ENCODE measurements at regions not wholly inside any gene's neighbourhood (a gene's known extent, or its start where the extent isn't known, plus 50 kb on each side); places are given as distances from the start of the nearest gene placed in this dataset.

GRCh38 chr10:70960783-70961570 lies 72.6 kb upstream of the PCBD1 start:
- H3K4me3 ChIP-seq (ENCODE audit: low read length), result no peak overlapping the region
- DNase-seq (ENCODE audit: low read depth), result no peak
- TF ChIP-seq CTCF (conservative IDR thresholded peaks at IDR 0.05; ENCODE audit: low read length), result no peak

DNA sequence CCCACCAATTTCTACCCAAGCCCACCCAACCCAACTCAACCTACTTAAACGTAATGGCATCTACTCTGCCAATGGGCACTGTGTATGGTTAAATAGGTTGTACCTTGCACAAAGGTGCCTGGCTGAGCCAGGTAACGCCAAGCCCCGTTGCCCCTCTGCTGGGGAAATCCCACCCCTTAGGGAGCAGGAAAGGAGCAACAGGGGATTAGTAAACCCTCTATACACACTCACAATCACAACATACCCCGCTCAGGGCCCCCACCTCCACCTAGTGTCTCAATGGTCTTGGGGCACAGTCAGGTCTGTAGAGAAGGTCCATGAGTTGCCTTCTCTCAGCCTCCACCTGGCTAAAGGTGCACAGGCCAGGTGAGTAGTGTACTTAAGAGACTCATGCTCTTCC lies 74.3 kb upstream of the PCBD1 start:
- H3K4me3 ChIP-seq (ENCODE audit: low read length), result no peak overlapping the region
- TF ChIP-seq CTCF (conservative IDR thresholded peaks at IDR 0.05; ENCODE audit: low read length), result no peak
- DNase-seq (ENCODE audit: low read depth), result no peak

DNA sequence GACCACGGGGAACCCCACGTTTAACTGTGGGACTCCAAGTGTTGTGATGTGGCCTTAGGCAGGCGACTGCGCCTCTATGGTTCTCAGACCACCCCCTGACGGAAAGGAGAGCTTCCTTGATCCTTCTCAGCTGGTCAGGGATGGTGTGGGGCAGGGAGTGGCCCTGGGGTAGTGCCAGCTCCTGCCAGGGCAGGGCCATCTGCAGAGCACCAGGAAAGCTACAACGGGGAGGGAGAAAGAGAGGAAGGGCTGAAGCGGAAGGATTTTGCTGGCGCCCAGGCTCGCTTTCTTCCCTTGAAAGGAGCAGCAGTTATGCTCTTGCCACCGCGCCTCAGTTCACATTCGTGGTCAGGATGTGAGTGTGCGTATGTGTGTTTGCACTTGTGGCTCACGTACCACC lies 74.9 kb upstream of the PCBD1 start:
- H3K4me3 ChIP-seq (ENCODE audit: low read length), result no peak overlapping the region
- no peak for TF ChIP-seq CTCF (conservative IDR thresholded peaks at IDR 0.05; ENCODE audit: low read length)
- no peak for DNase-seq (ENCODE audit: low read depth)

DNA sequence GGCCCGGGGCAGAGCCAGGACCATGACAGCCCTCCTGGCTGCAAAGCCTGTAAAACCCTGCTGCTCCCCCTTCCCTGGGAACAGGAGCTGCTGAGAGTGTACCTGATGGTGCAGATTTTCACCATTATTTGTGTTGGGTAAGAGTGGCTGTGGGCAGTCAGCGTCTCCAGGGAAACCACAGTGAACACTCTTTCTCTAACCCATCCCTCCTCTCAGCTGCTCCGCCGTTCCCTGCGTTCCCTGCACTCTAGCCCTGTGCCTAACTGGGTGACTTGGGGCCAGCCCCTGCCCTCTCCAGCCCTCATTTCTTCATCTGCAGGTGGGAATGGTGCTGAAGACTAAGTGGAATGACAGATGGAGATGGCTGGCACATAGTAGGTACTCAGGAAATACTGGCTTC lies 75.9 kb upstream of the PCBD1 start:
- DNase-seq (ENCODE audit: low read depth), result no peak
- H3K4me3 ChIP-seq (ENCODE audit: low read length), result no peak overlapping the region
- no peak for TF ChIP-seq CTCF (conservative IDR thresholded peaks at IDR 0.05; ENCODE audit: low read length)

DNA sequence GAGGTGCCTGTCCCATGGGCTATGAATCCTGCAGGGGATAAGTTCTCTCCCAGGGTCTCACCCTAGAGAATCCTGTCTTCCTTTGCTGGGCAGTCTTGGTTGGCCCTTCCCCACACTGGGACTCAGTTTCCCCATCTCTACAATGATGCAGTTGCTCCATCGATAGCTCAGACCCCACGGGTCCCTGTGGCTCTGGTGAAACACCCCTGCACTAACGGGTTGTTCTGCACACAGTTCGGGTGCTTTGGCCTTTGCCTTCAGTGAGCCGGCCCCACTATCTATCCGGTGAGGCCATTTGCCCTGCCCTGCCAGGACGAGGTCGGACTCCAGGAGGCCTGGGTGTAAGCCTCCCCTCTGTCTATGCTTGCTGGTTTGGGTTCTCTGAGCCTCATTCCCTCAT lies 76.5 kb upstream of the PCBD1 start:
- TF ChIP-seq CTCF (conservative IDR thresholded peaks at IDR 0.05; ENCODE audit: low read length), result no peak
- DNase-seq (ENCODE audit: low read depth), result no peak
- H3K4me3 ChIP-seq (ENCODE audit: low read length), result no peak overlapping the region

DNA sequence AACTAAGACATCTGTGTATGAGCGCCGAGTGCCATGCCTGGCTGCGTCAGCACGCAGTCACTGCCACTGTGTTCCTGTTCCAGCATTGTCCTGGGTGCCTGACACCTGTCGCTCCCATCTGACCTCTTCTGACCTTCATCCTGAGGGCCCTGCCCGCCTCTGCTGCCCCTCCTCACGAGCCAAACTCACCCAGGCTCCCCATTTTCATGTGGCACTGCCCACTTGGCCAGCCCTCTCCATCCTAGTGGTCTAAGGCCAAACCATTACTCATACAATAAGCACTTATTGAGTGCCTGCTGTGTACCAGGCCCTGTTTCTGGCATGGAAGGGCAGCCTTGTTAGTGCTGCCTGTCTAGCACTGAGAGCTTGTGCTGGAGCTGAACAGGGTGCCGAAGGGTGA lies 77.2 kb upstream of the PCBD1 start:
- no peak for DNase-seq (ENCODE audit: low read depth)
- no peak for TF ChIP-seq CTCF (conservative IDR thresholded peaks at IDR 0.05; ENCODE audit: low read length)
- no peak overlapping the region for H3K4me3 ChIP-seq (ENCODE audit: low read length)
